ENCODE measurements at regions not wholly inside any gene's neighbourhood (a gene's known extent, or its start where the extent isn't known, plus 50 kb on each side); places are given as distances from the start of the nearest gene placed in this dataset.

GRCh38 chr20:51216850-51217249 is 193.9 kb upstream of the KCNG1 start:
- DNase-seq, result no peak

- DNase-seq, result no peak
Measured at GRCh38 chr20:51212816-51213215, 189.9 kb upstream of the KCNG1 start.

GRCh38 chr20:51211191-51211590 is 188.3 kb upstream of the KCNG1 start:
- no peak for DNase-seq

GRCh38 chr20:51210084-51210483 is 187.2 kb upstream of the KCNG1 start:
- DNase-seq, result no peak

- no peak for DNase-seq
Measured at GRCh38 chr20:51208162-51208561, 185.3 kb upstream of the KCNG1 start.

GRCh38 chr20:51206032-51206662 is 183.2 kb upstream of the KCNG1 start:
- no peak for DNase-seq

- DNase-seq, result no peak
Measured at GRCh38 chr20:51204794-51205193, 181.9 kb upstream of the KCNG1 start.

- DNase-seq, result no peak
Measured at GRCh38 chr20:51204051-51204715, 181.3 kb upstream of the KCNG1 start.

- no peak for DNase-seq
Measured at GRCh38 chr20:51202304-51202703, 179.4 kb upstream of the KCNG1 start.

GRCh38 chr20:51199920-51200319 is 177.0 kb upstream of the KCNG1 start:
- DNase-seq, result no peak

- no peak for DNase-seq
Measured at GRCh38 chr20:51198876-51199523, 176.1 kb upstream of the KCNG1 start.

GRCh38 chr20:51198238-51198637 is 175.3 kb upstream of the KCNG1 start:
- no peak for DNase-seq

GRCh38 chr20:51196991-51197651 is 174.2 kb upstream of the KCNG1 start:
- DNase-seq, result no peak

- DNase-seq, result no peak
Measured at GRCh38 chr20:51195990-51196389, 173.1 kb upstream of the KCNG1 start.

- no peak for DNase-seq
Measured at GRCh38 chr20:51195419-51195901, 172.6 kb upstream of the KCNG1 start.

GRCh38 chr20:51193066-51193772 is 170.3 kb upstream of the KCNG1 start:
- no peak for DNase-seq

GRCh38 chr20:51190783-51191180 is 167.9 kb upstream of the KCNG1 start:
- DNase-seq, result no peak

- no peak for DNase-seq
Measured at GRCh38 chr20:51189814-51190782, 167.2 kb upstream of the KCNG1 start.

- DNase-seq, result no peak
Measured at GRCh38 chr20:51188941-51189340, 166.0 kb upstream of the KCNG1 start.

- DNase-seq, result no peak
Measured at GRCh38 chr20:51187261-51187660, 164.4 kb upstream of the KCNG1 start.

- no peak for DNase-seq
Measured at GRCh38 chr20:51185861-51186260, 163.0 kb upstream of the KCNG1 start.

GRCh38 chr20:51185277-51185676 is 162.4 kb upstream of the KCNG1 start:
- no peak for DNase-seq
